Lower leg skin (tissue), 3 donors: ENCODE measurements at regions not wholly inside any gene's neighbourhood (a gene's known extent, or its start where the extent isn't known, plus 50 kb on each side); places are given as distances from the start of the nearest gene placed in this dataset.

Experiments used
- POLR2A ChIP-seq, 2 donors: fragments of 450-650 bp; IDR thresholded peaks; one replicate each; pipeline ENCODE4 v1.6.1; 2016 to 2017; ENCODE audit warnings: antibody characterized with exemption in 2 of 2, mild to moderate bottlenecking in 1 of 2, moderate library complexity in 1 of 2
- TF ChIP-seq, protein P1 (sequence below), 3 donors: fragments of 450-650 bp; IDR thresholded peaks; one replicate each; pipeline ENCODE4 v1.5.1; 2016; ENCODE audit warnings: antibody characterized with exemption in 3 of 3, mild to moderate bottlenecking in 3 of 3, moderate library complexity in 2 of 3

DNA sequence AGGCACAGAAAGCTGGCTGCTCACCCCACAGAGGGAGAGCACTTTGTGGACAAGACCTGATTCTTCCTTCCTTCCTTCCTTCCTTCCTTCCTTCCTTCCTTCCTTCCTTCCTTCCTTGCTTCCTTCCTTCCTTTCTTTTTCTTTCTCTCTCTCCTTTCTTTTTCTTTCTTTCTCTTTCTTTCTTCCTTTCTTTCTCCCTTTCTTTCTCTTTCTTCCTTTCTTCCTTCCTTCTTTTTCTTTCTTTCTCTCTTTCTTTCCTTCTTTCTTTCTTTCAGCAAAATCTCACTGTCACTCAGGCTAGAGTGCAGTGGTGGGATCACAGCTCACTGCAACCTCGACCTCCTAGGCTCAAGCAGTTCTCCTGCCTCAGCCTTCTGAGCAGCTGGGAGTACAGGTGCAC is 263.9 kb downstream of the UQCRFS1 start:
- TF ChIP-seq, protein P1, sequence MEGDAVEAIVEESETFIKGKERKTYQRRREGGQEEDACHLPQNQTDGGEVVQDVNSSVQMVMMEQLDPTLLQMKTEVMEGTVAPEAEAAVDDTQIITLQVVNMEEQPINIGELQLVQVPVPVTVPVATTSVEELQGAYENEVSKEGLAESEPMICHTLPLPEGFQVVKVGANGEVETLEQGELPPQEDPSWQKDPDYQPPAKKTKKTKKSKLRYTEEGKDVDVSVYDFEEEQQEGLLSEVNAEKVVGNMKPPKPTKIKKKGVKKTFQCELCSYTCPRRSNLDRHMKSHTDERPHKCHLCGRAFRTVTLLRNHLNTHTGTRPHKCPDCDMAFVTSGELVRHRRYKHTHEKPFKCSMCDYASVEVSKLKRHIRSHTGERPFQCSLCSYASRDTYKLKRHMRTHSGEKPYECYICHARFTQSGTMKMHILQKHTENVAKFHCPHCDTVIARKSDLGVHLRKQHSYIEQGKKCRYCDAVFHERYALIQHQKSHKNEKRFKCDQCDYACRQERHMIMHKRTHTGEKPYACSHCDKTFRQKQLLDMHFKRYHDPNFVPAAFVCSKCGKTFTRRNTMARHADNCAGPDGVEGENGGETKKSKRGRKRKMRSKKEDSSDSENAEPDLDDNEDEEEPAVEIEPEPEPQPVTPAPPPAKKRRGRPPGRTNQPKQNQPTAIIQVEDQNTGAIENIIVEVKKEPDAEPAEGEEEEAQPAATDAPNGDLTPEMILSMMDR (IDR thresholded peaks at IDR 0.05), result no peak
- no peak for TF ChIP-seq POLR2A (IDR thresholded peaks at IDR 0.05)
